GM10266 (cell line): ENCODE measurements at regions not wholly inside any gene's neighbourhood (a gene's known extent, or its start where the extent isn't known, plus 50 kb on each side); places are given as distances from the start of the nearest gene placed in this dataset.

ENCODE experiments used
- DNase-seq: peaks from one replicate; pipeline ENCODE4 v3.0.0; 2012; ENCODE audit errors: extremely low spot score
- CTCF ChIP-seq: IDR thresholded peaks from 2 replicates; pipeline ENCODE4 v1.5.1; 2012; ENCODE audit warnings: mild to moderate bottlenecking, low read depth; ENCODE audit not compliant: control insufficient read depth, insufficient read depth; ENCODE audit errors: missing control alignments

GRCh38 chr1:244958593-244958992, 94.2 kb upstream of the HNRNPU start:
- TF ChIP-seq CTCF, result no peak
- no peak for DNase-seq

DNA sequence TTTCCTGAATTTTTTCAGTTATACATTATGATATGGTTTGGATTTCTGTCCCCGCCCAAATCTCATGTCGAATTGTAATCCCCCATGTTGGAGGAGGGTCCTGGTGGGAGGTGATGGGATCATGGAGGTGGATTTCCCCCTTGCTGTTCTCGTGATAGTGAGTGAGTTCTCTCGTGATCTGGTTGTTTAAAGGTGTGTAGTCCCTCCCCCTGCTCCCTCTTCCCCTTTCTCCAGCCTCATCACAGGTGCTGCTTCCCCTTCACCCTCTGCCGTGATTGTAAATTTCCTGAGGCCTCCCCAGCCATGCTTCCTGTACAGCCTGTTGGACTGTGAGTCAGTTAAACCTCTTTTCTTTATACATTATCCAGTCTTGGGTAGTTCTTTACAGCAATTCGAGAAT, 93.2 kb upstream of the HNRNPU start:
- DNase-seq, result no peak
- no peak for TF ChIP-seq CTCF

- no peak for TF ChIP-seq CTCF
- no peak for DNase-seq
Measured at GRCh38 chr1:244957122-244957521, 92.8 kb upstream of the HNRNPU start.

- DNase-seq, result no peak
- TF ChIP-seq CTCF, result no peak
Measured at GRCh38 chr1:244955661-244956060, 91.3 kb upstream of the HNRNPU start.

- DNase-seq, result no peak
- TF ChIP-seq CTCF, result no peak
Measured at GRCh38 chr1:244954359-244954758, 90.0 kb upstream of the HNRNPU start.

GRCh38 chr1:244953901-244954300, 89.6 kb upstream of the HNRNPU start:
- DNase-seq, result no peak
- no peak for TF ChIP-seq CTCF

DNA sequence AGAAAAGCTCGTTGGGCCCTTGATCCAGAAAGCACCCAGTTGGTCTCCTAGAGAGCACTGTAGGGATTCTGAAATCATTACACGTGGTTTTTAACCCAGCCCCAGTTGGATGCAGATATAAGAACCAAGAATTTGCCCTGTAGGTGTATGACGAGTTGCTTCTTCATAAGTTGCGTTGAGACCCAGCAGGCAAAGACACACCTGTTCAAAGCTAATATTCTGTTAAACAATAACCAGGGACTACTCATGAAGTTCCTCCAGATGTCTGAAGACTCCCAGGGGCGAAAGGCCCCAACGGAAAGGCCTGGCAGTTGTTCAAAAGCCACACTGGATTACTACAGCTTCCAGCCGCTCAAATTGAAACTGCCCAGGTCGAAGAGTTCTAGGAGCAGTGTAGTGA, 88.6 kb upstream of the HNRNPU start:
- no peak for TF ChIP-seq CTCF
- DNase-seq, result no peak
